ENCODE measurements at regions not wholly inside any gene's neighbourhood (a gene's known extent, or its start where the extent isn't known, plus 50 kb on each side); places are given as distances from the start of the nearest gene placed in this dataset.
"Not testable (repeated sequence)": the region's sequence is repeated elsewhere in the genome, so short reads cannot be mapped to it uniquely, and the experiment has no call there.

DNA sequence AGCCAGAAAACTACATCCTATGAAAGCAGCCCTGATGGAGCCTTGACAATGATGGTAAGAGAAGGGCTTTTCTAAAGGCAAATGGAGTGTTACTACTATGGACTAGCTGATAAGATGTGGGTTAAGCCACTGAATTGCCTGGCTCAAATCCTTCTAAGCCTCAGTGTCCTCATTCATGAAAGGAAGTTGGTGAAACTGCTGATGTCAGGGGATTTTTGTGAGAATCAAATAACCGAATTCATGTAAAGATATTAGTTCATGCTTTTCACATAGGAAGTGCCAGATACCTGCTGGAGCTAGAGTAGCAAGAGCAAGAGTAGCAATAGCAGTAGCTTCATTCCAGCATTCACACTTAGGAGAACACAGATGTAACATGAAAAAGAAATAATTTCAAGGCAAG is 417.0 kb downstream of the METTL4 start:
- ATAC-seq: no peak
- TF ChIP-seq GLIS3 (CRISPR knock-in tag; IDR thresholded peaks at IDR 0.05): no peak
- TF ChIP-seq TCF4 (CRISPR knock-in tag; IDR thresholded peaks at IDR 0.05; ENCODE audit: borderline replicate concordance): no peak
- no peak for TF ChIP-seq PPARA (CRISPR knock-in tag; IDR thresholded peaks at IDR 0.05; ENCODE audit: borderline replicate concordance)
- TF ChIP-seq ARNTL (CRISPR knock-in tag; IDR thresholded peaks at IDR 0.05; ENCODE audit: borderline replicate concordance, low read depth): no peak
- TF ChIP-seq TOX (CRISPR knock-in tag; IDR thresholded peaks at IDR 0.05; ENCODE audit: borderline replicate concordance): no peak
- TF ChIP-seq, protein P1, sequence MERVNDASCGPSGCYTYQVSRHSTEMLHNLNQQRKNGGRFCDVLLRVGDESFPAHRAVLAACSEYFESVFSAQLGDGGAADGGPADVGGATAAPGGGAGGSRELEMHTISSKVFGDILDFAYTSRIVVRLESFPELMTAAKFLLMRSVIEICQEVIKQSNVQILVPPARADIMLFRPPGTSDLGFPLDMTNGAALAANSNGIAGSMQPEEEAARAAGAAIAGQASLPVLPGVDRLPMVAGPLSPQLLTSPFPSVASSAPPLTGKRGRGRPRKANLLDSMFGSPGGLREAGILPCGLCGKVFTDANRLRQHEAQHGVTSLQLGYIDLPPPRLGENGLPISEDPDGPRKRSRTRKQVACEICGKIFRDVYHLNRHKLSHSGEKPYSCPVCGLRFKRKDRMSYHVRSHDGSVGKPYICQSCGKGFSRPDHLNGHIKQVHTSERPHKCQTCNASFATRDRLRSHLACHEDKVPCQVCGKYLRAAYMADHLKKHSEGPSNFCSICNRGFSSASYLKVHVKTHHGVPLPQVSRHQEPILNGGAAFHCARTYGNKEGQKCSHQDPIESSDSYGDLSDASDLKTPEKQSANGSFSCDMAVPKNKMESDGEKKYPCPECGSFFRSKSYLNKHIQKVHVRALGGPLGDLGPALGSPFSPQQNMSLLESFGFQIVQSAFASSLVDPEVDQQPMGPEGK (CRISPR knock-in tag; IDR thresholded peaks at IDR 0.05; ENCODE audit: borderline replicate concordance): no peak
- TF ChIP-seq ZNF565 (CRISPR knock-in tag; conservative IDR thresholded peaks at IDR 0.05; ENCODE audit: low read depth): no peak
- TF ChIP-seq, protein P2, sequence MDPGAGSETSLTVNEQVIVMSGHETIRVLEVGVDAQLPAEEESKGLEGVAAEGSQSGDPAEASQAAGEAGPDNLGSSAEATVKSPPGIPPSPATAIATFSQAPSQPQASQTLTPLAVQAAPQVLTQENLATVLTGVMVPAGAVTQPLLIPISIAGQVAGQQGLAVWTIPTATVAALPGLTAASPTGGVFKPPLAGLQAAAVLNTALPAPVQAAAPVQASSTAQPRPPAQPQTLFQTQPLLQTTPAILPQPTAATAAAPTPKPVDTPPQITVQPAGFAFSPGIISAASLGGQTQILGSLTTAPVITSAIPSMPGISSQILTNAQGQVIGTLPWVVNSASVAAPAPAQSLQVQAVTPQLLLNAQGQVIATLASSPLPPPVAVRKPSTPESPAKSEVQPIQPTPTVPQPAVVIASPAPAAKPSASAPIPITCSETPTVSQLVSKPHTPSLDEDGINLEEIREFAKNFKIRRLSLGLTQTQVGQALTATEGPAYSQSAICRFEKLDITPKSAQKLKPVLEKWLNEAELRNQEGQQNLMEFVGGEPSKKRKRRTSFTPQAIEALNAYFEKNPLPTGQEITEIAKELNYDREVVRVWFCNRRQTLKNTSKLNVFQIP (CRISPR knock-in tag; IDR thresholded peaks at IDR 0.05; ENCODE audit: borderline replicate concordance, low read depth): no peak
- TF ChIP-seq, protein P3, sequence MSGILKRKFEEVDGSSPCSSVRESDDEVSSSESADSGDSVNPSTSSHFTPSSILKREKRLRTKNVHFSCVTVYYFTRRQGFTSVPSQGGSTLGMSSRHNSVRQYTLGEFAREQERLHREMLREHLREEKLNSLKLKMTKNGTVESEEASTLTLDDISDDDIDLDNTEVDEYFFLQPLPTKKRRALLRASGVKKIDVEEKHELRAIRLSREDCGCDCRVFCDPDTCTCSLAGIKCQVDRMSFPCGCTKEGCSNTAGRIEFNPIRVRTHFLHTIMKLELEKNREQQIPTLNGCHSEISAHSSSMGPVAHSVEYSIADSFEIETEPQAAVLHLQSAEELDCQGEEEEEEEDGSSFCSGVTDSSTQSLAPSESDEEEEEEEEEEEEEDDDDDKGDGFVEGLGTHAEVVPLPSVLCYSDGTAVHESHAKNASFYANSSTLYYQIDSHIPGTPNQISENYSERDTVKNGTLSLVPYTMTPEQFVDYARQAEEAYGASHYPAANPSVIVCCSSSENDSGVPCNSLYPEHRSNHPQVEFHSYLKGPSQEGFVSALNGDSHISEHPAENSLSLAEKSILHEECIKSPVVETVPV (CRISPR knock-in tag; IDR thresholded peaks at IDR 0.05): no peak

DNA sequence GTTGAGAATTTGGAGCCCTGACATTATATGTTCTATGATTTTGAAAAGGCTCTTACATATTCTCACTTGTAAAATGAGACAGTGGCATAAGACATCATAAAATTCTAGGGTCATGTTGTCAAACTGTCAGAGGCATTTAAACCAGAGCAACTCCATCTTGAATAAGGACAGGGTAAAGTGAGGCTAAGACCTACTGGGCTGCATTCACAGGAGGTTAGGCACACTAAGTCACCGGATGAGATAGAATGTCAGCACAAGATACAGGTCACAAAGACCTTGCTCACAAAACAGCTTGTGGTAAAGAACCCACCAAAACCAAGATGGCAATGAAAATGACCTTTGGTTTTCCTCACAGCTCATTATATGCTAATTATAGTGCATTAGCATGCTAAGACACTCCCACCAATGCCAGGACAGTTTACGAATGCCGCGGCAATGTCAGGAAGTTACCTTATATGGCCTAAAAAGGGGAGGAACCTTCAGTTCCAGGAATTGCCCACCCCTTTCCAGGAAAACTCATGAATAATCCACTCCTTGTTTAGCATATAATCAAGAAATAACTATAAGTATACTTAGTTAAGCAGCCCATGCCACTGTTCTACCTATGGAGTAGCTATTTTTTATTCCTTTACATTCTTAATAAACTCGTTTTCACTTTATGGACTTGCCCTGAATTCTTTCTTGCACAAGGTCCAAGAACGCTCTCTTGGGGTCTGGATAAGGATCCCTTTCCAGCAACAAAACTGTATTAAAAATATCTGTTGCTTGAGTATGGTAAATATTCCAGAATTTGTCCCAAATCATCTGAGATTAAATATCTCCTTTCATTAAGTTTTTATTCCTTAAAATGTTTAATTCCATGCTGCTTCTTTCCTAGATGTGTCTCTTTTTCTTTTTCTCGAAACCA is 406.4 kb downstream of the METTL4 start:
- TF ChIP-seq, protein P1 (CRISPR knock-in tag; IDR thresholded peaks at IDR 0.05; ENCODE audit: borderline replicate concordance): no peak
- ATAC-seq: no peak

DNA sequence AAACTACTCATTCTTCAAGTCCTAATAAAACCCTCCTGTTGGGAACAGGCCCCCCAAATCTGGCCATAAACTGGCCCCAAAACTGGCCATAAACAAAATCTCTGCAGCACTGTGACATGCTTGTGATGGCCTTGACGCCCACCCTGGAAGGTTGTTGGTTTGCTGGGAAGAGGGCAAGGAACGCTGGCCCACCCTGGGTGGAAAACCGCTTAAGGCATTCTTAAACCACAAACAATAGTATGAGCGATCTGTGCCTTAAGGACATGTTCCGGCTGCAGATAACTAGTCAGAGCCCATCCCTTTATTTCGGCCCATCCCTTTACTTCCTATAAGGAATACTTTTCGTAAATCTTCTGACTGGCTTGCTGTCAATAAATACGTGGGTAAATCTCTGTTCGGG is 404.4 kb downstream of the METTL4 start:
- not testable (repeated sequence) for ATAC-seq

DNA sequence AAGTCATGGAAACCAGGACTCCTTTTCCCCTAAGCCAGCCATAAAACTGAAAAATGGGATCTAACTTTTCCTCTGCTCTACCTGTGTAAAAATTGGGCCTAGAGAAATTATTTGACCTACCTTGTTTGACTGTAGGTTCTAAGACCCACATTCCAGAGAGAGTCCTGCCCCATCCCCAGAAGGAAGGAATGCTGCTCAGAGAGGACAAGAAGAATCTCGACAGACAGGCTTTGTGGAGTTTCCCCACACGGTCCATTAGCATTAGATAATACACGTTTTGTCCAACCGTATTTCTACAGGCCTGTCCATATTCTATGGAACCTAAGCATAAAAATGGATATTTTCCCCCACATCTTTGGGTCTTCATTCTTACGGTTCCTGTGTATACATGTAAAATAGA is 403.3 kb downstream of the METTL4 start:
- TF ChIP-seq ESRRG (CRISPR knock-in tag; IDR thresholded peaks at IDR 0.05) (no peak), RARB (CRISPR knock-in tag; IDR thresholded peaks at IDR 0.05) (no peak), ISL1 (CRISPR knock-in tag; IDR thresholded peaks at IDR 0.05) (no peak)
- TF ChIP-seq, protein P3 (CRISPR knock-in tag; IDR thresholded peaks at IDR 0.05): no peak
- ATAC-seq: no peak

DNA sequence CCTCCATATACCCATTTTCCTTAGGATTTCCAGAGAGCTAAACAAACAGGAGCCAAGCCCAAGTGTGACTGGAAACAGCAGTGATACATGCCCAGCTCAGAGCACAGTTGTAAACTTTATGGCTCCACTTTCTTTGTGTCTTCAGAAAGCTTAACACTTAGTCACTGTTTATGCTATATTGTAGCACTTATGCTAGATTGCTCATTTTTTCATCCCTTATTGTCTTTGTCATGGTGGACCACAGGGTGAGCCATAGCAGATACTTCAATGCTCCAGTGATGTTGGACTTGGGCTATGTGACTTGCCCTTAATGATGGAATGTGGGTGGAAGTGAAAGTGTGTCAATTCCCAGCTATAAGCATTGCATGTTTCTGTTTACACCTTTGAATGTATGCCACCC is 401.6 kb downstream of the METTL4 start:
- ATAC-seq: no peak
- TF ChIP-seq OSR1 (CRISPR knock-in tag; IDR thresholded peaks at IDR 0.05): no peak
- TF ChIP-seq GLIS3 (CRISPR knock-in tag; IDR thresholded peaks at IDR 0.05): no peak
- no peak for TF ChIP-seq ZC3H10 (CRISPR knock-in tag; IDR thresholded peaks at IDR 0.05)
- TF ChIP-seq, protein P4, sequence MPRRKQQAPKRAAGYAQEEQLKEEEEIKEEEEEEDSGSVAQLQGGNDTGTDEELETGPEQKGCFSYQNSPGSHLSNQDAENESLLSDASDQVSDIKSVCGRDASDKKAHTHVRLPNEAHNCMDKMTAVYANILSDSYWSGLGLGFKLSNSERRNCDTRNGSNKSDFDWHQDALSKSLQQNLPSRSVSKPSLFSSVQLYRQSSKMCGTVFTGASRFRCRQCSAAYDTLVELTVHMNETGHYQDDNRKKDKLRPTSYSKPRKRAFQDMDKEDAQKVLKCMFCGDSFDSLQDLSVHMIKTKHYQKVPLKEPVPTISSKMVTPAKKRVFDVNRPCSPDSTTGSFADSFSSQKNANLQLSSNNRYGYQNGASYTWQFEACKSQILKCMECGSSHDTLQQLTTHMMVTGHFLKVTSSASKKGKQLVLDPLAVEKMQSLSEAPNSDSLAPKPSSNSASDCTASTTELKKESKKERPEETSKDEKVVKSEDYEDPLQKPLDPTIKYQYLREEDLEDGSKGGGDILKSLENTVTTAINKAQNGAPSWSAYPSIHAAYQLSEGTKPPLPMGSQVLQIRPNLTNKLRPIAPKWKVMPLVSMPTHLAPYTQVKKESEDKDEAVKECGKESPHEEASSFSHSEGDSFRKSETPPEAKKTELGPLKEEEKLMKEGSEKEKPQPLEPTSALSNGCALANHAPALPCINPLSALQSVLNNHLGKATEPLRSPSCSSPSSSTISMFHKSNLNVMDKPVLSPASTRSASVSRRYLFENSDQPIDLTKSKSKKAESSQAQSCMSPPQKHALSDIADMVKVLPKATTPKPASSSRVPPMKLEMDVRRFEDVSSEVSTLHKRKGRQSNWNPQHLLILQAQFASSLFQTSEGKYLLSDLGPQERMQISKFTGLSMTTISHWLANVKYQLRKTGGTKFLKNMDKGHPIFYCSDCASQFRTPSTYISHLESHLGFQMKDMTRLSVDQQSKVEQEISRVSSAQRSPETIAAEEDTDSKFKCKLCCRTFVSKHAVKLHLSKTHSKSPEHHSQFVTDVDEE (CRISPR knock-in tag; IDR thresholded peaks at IDR 0.05): no peak
- TF ChIP-seq, protein P5, sequence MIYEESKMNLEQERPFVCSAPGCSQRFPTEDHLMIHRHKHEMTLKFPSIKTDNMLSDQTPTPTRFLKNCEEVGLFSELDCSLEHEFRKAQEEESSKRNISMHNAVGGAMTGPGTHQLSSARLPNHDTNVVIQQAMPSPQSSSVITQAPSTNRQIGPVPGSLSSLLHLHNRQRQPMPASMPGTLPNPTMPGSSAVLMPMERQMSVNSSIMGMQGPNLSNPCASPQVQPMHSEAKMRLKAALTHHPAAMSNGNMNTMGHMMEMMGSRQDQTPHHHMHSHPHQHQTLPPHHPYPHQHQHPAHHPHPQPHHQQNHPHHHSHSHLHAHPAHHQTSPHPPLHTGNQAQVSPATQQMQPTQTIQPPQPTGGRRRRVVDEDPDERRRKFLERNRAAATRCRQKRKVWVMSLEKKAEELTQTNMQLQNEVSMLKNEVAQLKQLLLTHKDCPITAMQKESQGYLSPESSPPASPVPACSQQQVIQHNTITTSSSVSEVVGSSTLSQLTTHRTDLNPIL (CRISPR knock-in tag; IDR thresholded peaks at IDR 0.05; ENCODE audit: low read depth): no peak
- TF ChIP-seq, protein P3 (CRISPR knock-in tag; IDR thresholded peaks at IDR 0.05): no peak
- TF ChIP-seq BACH2 (CRISPR knock-in tag; IDR thresholded peaks at IDR 0.05; ENCODE audit: borderline replicate concordance): no peak
- no peak for TF ChIP-seq TOX (CRISPR knock-in tag; IDR thresholded peaks at IDR 0.05; ENCODE audit: borderline replicate concordance)
- no peak for TF ChIP-seq CSDC2 (CRISPR knock-in tag; IDR thresholded peaks at IDR 0.05)
- TF ChIP-seq SNAI2 (CRISPR knock-in tag; IDR thresholded peaks at IDR 0.05): no peak

Data from SK-N-SH treated with all-trans-retinoic acid at 6 μM for 48 hours (cell line).